ENCODE measurements at regions not wholly inside any gene's neighbourhood (a gene's known extent, or its start where the extent isn't known, plus 50 kb on each side); places are given as distances from the start of the nearest gene placed in this dataset.

GRCh38 chr10:4343873-4344272 lies 482.1 kb upstream of the AKR1E2 start:
- no peaks in the 10 kb centered on the region for H3K9me3 Mint-ChIP-seq
- ChIA-PET POLR2A (no interaction called here), CTCF (no interaction called here)
- no peak overlapping the region for H3K27ac Mint-ChIP-seq
- ATAC-seq, result no peak
- H3K4me3 Mint-ChIP-seq, result no peak overlapping the region
- peaks cover 19% of the 10 kb centered on the region for H3K4me1 Mint-ChIP-seq
- TF ChIP-seq TEAD1 (CRISPR knock-in tag; IDR thresholded peaks at IDR 0.05) (no peak), SMAD3 (CRISPR knock-in tag; IDR thresholded peaks at IDR 0.05; ENCODE audit: borderline replicate concordance) (no peak), HMGA2 (CRISPR knock-in tag; IDR thresholded peaks at IDR 0.05) (no peak), HMGXB4 (CRISPR knock-in tag; IDR thresholded peaks at IDR 0.05) (no peak), ZSCAN18 (CRISPR knock-in tag; IDR thresholded peaks at IDR 0.05) (no peak), ZBTB21 (CRISPR knock-in tag; IDR thresholded peaks at IDR 0.05; ENCODE audit: borderline replicate concordance) (no peak), ZNF416 (CRISPR knock-in tag; IDR thresholded peaks at IDR 0.05) (no peak), ZNF532 (CRISPR knock-in tag; IDR thresholded peaks at IDR 0.05; ENCODE audit: borderline replicate concordance) (no peak), RELA (CRISPR knock-in tag; IDR thresholded peaks at IDR 0.05; ENCODE audit: borderline replicate concordance) (no peak), KAT7 (CRISPR knock-in tag; IDR thresholded peaks at IDR 0.05; ENCODE audit: borderline replicate concordance) (no peak)
- H3K27me3 Mint-ChIP-seq (ENCODE audit: low read depth), result no peaks in the 10 kb centered on the region
- DNase-seq (ENCODE audit: low spot score), result no peak
- no peaks in the 10 kb centered on the region for H3K36me3 Mint-ChIP-seq

- no peaks in the 10 kb centered on the region for H3K9me3 Mint-ChIP-seq
- H3K27me3 Mint-ChIP-seq (ENCODE audit: low read depth), result no peaks in the 10 kb centered on the region
- no peak for DNase-seq (ENCODE audit: low spot score)
- CTCF ChIA-PET, result no interaction called here
- no peaks in the 10 kb centered on the region for H3K36me3 Mint-ChIP-seq
- peaks cover 19% of the 10 kb centered on the region for H3K4me1 Mint-ChIP-seq
- no peak for ATAC-seq
- H3K4me3 Mint-ChIP-seq, result no peak overlapping the region
- H3K27ac Mint-ChIP-seq, result no peak overlapping the region
- POLR2A ChIA-PET, result no interaction called here
- TF ChIP-seq CREB1 (CRISPR knock-in tag; IDR thresholded peaks at IDR 0.05) (no peak), E2F5 (CRISPR knock-in tag; IDR thresholded peaks at IDR 0.05) (no peak), MAX (CRISPR knock-in tag; IDR thresholded peaks at IDR 0.05) (no peak), AFF4 (CRISPR knock-in tag; IDR thresholded peaks at IDR 0.05; ENCODE audit: borderline replicate concordance) (no peak), ATF2 (CRISPR knock-in tag; IDR thresholded peaks at IDR 0.05; ENCODE audit: borderline replicate concordance, low read depth) (no peak), NR1H2 (CRISPR knock-in tag; IDR thresholded peaks at IDR 0.05) (no peak), ZSCAN18 (CRISPR knock-in tag; IDR thresholded peaks at IDR 0.05) (no peak), CTCF (IDR thresholded peaks at IDR 0.05) (no peak), IRF2 (CRISPR knock-in tag; IDR thresholded peaks at IDR 0.05; ENCODE audit: borderline replicate concordance, low read depth) (no peak)
Measured at GRCh38 chr10:4343091-4343490, 482.9 kb upstream of the AKR1E2 start.
